Loucy (cell line): ENCODE measurements at regions not wholly inside any gene's neighbourhood (a gene's known extent, or its start where the extent isn't known, plus 50 kb on each side); places are given as distances from the start of the nearest gene placed in this dataset.
A peak's percentile ranks its signal among the peaks of the same experiment; 100 is the strongest.
"Not testable (repeated sequence)": the region's sequence is repeated elsewhere in the genome, so short reads cannot be mapped to it uniquely, and the experiment has no call there.

ENCODE experiments used
- H2AFZ ChIP-seq: fragments of 200-600 bp; sonication (generic); 2 replicates; pipeline ENCODE4 v1.6.0; 2016; ENCODE audit warnings: antibody characterized with exemption, mild to moderate bottlenecking, low read length, moderate library complexity
- H3F3A ChIP-seq: fragments of 200-600 bp; 2 replicates; pipeline ENCODE4 v1.6.0; 2016; ENCODE audit warnings: antibody characterized with exemption, low read depth, mild to moderate bottlenecking
- H3K27me3 ChIP-seq: fragments of 200-600 bp; sonication (generic); 2 replicates; pipeline ENCODE4 v1.6.1; 2014; ENCODE audit warnings: low read length, mild to moderate bottlenecking; ENCODE audit not compliant: insufficient read depth, poor library complexity, severe bottlenecking
- H3K36me3 ChIP-seq: fragments of 200-600 bp; sonication (generic); 2 replicates; pipeline ENCODE4 v1.6.1; 2016; ENCODE audit warnings: low read length; ENCODE audit not compliant: insufficient read depth
- H3K4me1 ChIP-seq: fragments of 200-600 bp; sonication (generic); 2 replicates; pipeline ENCODE4 v1.5.1; 2014; ENCODE audit warnings: low read length, mild to moderate bottlenecking; ENCODE audit not compliant: insufficient read depth, poor library complexity, severe bottlenecking
- H3K4me2 ChIP-seq: fragments of 200-600 bp; sonication (generic); 2 replicates; pipeline ENCODE4 v1.6.0; 2014; ENCODE audit warnings: antibody characterized with exemption, low read length, low read depth, mild to moderate bottlenecking; ENCODE audit not compliant: poor library complexity, severe bottlenecking
- H3K4me3 ChIP-seq: fragments of 200-600 bp; sonication (generic); 2 replicates; pipeline ENCODE4 v1.5.1; 2014; ENCODE audit warnings: low read length, mild to moderate bottlenecking, mixed read lengths; ENCODE audit not compliant: poor library complexity, severe bottlenecking
- H3K79me2 ChIP-seq: fragments of 200-600 bp; sonication (generic); 2 replicates; pipeline ENCODE4 v1.6.1; 2014; ENCODE audit warnings: low read length; ENCODE audit not compliant: insufficient read depth
- H3K9ac ChIP-seq: fragments of 200-600 bp; sonication (generic); 2 replicates; pipeline ENCODE4 v1.6.0; 2014; ENCODE audit warnings: mild to moderate bottlenecking, low read depth, low read length, moderate library complexity; ENCODE audit not compliant: poor library complexity, severe bottlenecking
- H3K9me2 ChIP-seq: fragments of 200-600 bp; sonication (generic); replicated peaks from 2 replicates; pipeline ENCODE4 v1.6.1; 2016; ENCODE audit warnings: low read depth, low read length, mixed read lengths
- H3K9me3 ChIP-seq: fragments of 200-600 bp; sonication (generic); 2 replicates; pipeline ENCODE4 v1.6.1; 2014; ENCODE audit warnings: mild to moderate bottlenecking, antibody characterized with exemption, low read length, low read depth; ENCODE audit not compliant: insufficient read depth
- H4K20me1 ChIP-seq: fragments of 200-600 bp; sonication (generic); 2 replicates; pipeline ENCODE4 v1.6.0; 2014; ENCODE audit warnings: antibody characterized with exemption, low read length, mild to moderate bottlenecking; ENCODE audit not compliant: insufficient read depth, poor library complexity, severe bottlenecking
- EZH2phosphoT487 ChIP-seq: fragments of 200-600 bp; IDR thresholded peaks from 2 replicates; pipeline ENCODE4 v1.6.1; 2018; ENCODE audit warnings: antibody characterized with exemption, mild to moderate bottlenecking, moderate library complexity, borderline replicate concordance
- TF ChIP-seq, protein P1 (sequence below): fragments of 200-600 bp; sonication (generic); conservative IDR thresholded peaks from 2 replicates; pipeline ENCODE4 v1.5.1; 2014; ENCODE audit warnings: mild to moderate bottlenecking, antibody characterized with exemption, low read length

DNA sequence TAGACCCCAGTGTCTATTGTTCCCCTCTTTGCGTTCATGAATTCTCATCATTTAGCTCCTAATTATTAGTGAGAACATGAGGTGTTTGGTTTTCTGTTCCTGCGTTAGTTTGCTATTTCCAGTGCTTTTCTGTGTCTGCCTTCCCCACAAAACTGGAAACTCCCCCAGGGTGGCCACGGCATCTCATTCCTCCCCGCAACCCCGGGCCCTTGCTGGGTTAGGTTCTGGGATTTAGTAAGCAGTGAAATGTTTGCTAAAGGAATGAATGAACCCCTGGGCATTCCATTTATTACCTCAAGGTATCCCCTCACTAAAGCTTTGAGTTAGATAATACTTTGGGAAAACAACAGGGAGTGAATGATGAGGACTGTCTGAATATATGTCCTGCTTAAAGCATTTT, 142.9 kb downstream of the GLUL start:
- Histone ChIP-seq H3K9me2 (no peaks in the 10 kb centered on the region), H3K4me3 (no peak overlapping the region), H3K4me1 (peaks cover 17% of the 10 kb centered on the region), H3K4me2 (peak overlapping the region; percentile 4), H3K27me3 (no peaks in the 10 kb centered on the region), H3F3A (no peaks in the 10 kb centered on the region), H3K79me2 (no peaks in the 10 kb centered on the region), H3K9ac (no peak overlapping the region), H4K20me1 (no peaks in the 10 kb centered on the region), H3K9me3 (no peaks in the 10 kb centered on the region), H3K36me3 (no peaks in the 10 kb centered on the region), H2AFZ (no peak overlapping the region)
- TF ChIP-seq, protein P1, sequence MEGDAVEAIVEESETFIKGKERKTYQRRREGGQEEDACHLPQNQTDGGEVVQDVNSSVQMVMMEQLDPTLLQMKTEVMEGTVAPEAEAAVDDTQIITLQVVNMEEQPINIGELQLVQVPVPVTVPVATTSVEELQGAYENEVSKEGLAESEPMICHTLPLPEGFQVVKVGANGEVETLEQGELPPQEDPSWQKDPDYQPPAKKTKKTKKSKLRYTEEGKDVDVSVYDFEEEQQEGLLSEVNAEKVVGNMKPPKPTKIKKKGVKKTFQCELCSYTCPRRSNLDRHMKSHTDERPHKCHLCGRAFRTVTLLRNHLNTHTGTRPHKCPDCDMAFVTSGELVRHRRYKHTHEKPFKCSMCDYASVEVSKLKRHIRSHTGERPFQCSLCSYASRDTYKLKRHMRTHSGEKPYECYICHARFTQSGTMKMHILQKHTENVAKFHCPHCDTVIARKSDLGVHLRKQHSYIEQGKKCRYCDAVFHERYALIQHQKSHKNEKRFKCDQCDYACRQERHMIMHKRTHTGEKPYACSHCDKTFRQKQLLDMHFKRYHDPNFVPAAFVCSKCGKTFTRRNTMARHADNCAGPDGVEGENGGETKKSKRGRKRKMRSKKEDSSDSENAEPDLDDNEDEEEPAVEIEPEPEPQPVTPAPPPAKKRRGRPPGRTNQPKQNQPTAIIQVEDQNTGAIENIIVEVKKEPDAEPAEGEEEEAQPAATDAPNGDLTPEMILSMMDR = no peak
- TF ChIP-seq EZH2phosphoT487 = no peak

DNA sequence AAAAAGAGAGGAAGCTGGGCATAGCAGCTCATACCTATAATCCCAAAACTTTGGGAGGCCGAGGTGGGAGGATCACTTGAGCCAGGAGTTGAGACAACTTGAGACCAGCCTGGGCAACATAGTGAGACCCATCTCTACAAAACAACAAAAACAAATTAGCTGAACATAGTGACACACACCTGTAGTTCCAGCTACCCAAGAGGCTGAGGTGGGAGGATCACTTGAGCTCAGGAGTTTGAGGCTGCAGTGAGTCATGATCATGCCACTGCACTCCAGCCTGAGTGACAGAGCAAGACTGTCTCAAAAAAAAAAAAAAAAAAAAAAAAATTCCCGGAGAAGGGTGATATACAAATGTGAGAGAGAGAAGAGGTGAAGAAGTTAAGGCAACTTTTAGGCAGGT, 143.8 kb downstream of the GLUL start:
- H3K4me2 ChIP-seq, H3K79me2 ChIP-seq, H3F3A ChIP-seq, H3K9me2 ChIP-seq, H3K9me3 ChIP-seq, H3K9ac ChIP-seq, H3K4me3 ChIP-seq, H4K20me1 ChIP-seq, H2AFZ ChIP-seq, H3K36me3 ChIP-seq, H3K27me3 ChIP-seq: not testable (repeated sequence)
- H3K4me1 ChIP-seq = peaks cover 15% of the 10 kb centered on the region

DNA sequence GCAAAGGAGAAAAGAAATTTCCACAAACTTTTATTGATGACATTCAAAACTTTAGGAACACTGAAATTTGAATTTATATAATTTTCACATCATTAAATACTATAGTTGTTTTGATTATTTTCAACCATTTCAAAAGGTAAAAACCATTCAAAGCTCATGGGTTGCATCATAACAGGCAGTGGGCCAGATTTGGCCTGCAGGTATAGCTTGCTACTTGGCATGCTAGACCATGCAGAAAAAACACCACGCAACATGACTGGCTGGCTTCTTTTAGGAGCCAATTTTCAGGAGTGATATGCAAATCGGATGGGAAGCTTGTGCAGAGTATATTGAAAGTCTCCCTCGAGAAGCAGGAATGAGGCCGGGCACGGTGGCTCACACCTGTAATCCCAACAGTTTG, 144.8 kb downstream of the GLUL start:
- Histone ChIP-seq H2AFZ (no peak overlapping the region), H3K79me2 (no peaks in the 10 kb centered on the region), H3K36me3 (no peaks in the 10 kb centered on the region), H3K4me2 (no peak overlapping the region), H3K9me3 (no peaks in the 10 kb centered on the region), H4K20me1 (no peaks in the 10 kb centered on the region), H3K9ac (no peak overlapping the region), H3K4me1 (peaks cover 15% of the 10 kb centered on the region), H3K4me3 (no peak overlapping the region), H3F3A (no peaks in the 10 kb centered on the region), H3K27me3 (no peaks in the 10 kb centered on the region), H3K9me2 (no peaks in the 10 kb centered on the region)
- TF ChIP-seq EZH2phosphoT487 = no peak
- TF ChIP-seq, protein P1 = no peak

DNA sequence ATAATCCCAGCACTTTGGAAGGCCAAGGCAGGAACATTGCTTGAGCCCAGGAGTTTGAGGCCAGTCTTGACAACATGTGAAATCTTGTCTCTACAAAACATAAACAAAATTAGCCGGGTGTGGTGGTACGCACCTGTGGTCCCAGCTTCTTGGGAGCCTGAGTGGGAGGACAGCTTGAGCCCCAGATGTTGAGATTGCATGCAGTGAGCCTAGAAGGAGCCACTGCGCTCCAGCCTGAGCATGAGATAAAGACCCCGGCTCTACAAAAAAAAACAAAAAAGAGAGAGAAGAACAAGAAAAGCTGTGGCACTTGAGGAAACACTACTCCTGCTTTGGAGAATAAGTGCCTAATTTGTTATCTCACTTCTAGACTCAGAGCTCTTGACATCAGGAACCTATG, 146.6 kb downstream of the GLUL start:
- Histone ChIP-seq H3K4me2 (no peak overlapping the region), H2AFZ (no peak overlapping the region), H4K20me1 (no peaks in the 10 kb centered on the region), H3K9ac (no peak overlapping the region), H3K79me2 (no peaks in the 10 kb centered on the region), H3K4me1 (peaks cover 8% of the 10 kb centered on the region), H3K27me3 (no peaks in the 10 kb centered on the region), H3K4me3 (no peak overlapping the region), H3K36me3 (no peaks in the 10 kb centered on the region), H3F3A (no peaks in the 10 kb centered on the region), H3K9me3 (no peaks in the 10 kb centered on the region), H3K9me2 (no peaks in the 10 kb centered on the region)
- TF ChIP-seq EZH2phosphoT487 = no peak
- TF ChIP-seq, protein P1 = no peak
